Testis (tissue), 2 donors: ENCODE measurements at regions not wholly inside any gene's neighbourhood (a gene's known extent, or its start where the extent isn't known, plus 50 kb on each side); places are given as distances from the start of the nearest gene placed in this dataset.

Experiments
- DNase-seq: peaks from one replicate; pipeline ENCODE4 v3.0.0-alpha.2; 2019
- H3K27ac ChIP-seq, 2 donors: fragments of 200-600 bp; sonication (generic); one replicate each; pipeline ENCODE4 v1.5.1; 2019
- H3K27me3 ChIP-seq: fragments of 200-600 bp; sonication (generic); one replicate; pipeline ENCODE4 v1.5.1; 2019
- H3K36me3 ChIP-seq: fragments of 200-600 bp; sonication (generic); one replicate; pipeline ENCODE4 v1.5.1; 2017; ENCODE audit warnings: low read depth; ENCODE audit errors: missing control alignments
- H3K4me1 ChIP-seq: fragments of 200-600 bp; sonication (generic); one replicate; pipeline ENCODE4 v1.5.1; 2019
- H3K4me3 ChIP-seq, 2 donors: fragments of 200-600 bp; sonication (generic); one replicate each; pipeline ENCODE4 v1.5.1; 2017 to 2019
- H3K9me3 ChIP-seq: fragments of 200-600 bp; sonication (generic); one replicate; pipeline ENCODE4 v1.5.1; 2017
- POLR2A ChIP-seq: fragments of 450-650 bp; IDR thresholded peaks from one replicate; pipeline ENCODE4 v1.6.1; 2017; ENCODE audit warnings: antibody characterized with exemption, mild to moderate bottlenecking, moderate library complexity
- whole genome bisulfite sequencing, 2 donors: methylation state at CpG; one replicate each; pipeline ENCODE4 v1.1.5; 2018; 5-methylcytosine and 5-hydroxymethylcytosine counted together
- intact Hi-C: fragments of 100-400 bp; cut with DNase I; formaldehyde crosslinking; loops from one replicate; pipeline ENCODE4 v1.15.1; 2023; ENCODE audit warnings: low total_unique reads
- TF ChIP-seq, protein P1 (sequence below), 3 experiments: fragments of 450-650 bp in 2 of 3; fragments of 200-600 bp in 1 of 3; sonication (generic) in 1 of 3; IDR thresholded peaks; one replicate each; pipeline ENCODE4 v1.5.1; 2016 to 2019; ENCODE audit warnings: antibody characterized with exemption in 3 of 3, mild to moderate bottlenecking in 2 of 3, moderate library complexity in 1 of 3

DNA sequence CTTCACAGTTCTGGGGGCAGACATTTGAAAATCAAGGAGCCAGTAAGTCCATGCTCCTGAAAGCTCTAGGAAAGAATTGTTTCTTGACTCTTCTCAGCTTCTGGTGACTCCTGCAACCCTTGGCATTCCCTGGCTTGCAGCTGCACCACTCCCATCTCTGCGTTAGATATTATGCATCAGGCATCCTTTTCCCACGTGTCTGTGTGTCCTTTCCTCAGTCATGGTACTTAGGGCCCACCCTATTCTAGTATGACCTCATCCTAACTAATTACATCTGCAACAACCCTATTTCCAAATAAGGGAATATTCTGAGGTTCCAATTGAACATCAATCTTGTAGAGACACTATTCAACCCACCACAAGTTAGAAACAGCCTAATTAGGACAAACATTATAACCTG lies 931.7 kb upstream of the CHAC2 start:
- intact Hi-C loops = no loop called here
- Histone ChIP-seq H3K9me3 (no peaks in the 10 kb centered on the region), H3K36me3 (no peaks in the 10 kb centered on the region), H3K27ac (no peak overlapping the region), H3K27me3 (no peaks in the 10 kb centered on the region), H3K4me3 (no peak overlapping the region), H3K4me1 (no peaks in the 10 kb centered on the region)
- DNase-seq = no peak
- TF ChIP-seq POLR2A = no peak
- TF ChIP-seq, protein P1, sequence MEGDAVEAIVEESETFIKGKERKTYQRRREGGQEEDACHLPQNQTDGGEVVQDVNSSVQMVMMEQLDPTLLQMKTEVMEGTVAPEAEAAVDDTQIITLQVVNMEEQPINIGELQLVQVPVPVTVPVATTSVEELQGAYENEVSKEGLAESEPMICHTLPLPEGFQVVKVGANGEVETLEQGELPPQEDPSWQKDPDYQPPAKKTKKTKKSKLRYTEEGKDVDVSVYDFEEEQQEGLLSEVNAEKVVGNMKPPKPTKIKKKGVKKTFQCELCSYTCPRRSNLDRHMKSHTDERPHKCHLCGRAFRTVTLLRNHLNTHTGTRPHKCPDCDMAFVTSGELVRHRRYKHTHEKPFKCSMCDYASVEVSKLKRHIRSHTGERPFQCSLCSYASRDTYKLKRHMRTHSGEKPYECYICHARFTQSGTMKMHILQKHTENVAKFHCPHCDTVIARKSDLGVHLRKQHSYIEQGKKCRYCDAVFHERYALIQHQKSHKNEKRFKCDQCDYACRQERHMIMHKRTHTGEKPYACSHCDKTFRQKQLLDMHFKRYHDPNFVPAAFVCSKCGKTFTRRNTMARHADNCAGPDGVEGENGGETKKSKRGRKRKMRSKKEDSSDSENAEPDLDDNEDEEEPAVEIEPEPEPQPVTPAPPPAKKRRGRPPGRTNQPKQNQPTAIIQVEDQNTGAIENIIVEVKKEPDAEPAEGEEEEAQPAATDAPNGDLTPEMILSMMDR (IDR thresholded peaks at IDR 0.05) = no peak
- WGBS, 2 donors = 82 to 85% methylated on average over 2 of the region's 2 CpGs

DNA sequence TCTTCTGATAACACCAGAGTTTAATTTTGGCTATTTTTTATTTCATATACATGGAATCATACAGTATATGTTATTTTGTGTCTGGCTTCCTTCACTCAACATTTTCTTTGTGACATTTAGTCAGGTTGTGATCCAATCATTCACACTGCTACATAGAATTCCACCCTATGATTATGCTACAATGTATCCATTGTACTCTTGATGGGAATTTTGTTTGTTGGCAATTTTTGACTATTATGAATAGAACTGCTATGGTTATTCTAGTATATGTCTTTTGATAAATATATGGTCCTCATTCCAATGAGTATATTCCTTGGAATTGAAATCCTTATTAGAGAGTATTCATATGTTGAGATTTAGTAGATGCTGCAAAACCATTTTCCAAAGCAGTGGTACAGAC lies 936.4 kb upstream of the CHAC2 start:
- Histone ChIP-seq H3K36me3 (no peaks in the 10 kb centered on the region), H3K27ac (no peak overlapping the region), H3K27me3 (no peaks in the 10 kb centered on the region), H3K4me3 (no peak overlapping the region), H3K4me1 (no peaks in the 10 kb centered on the region), H3K9me3 (no peaks in the 10 kb centered on the region)
- no peak for DNase-seq
- intact Hi-C loops = no loop called here
- TF ChIP-seq, protein P1 (IDR thresholded peaks at IDR 0.05) = no peak
- no peak for TF ChIP-seq POLR2A

GRCh38 chr2:52828112-52828511 lies 939.5 kb upstream of the CHAC2 start:
- Histone ChIP-seq H3K9me3 (no peaks in the 10 kb centered on the region), H3K27me3 (no peaks in the 10 kb centered on the region), H3K4me1 (no peaks in the 10 kb centered on the region), H3K4me3 (no peak overlapping the region), H3K27ac (no peak overlapping the region), H3K36me3 (no peaks in the 10 kb centered on the region)
- intact Hi-C loops = no loop called here
- TF ChIP-seq, protein P1 (IDR thresholded peaks at IDR 0.05) = no peak
- TF ChIP-seq POLR2A = no peak
- WGBS, 2 donors = 87 to 91% methylated on average over 1 of the region's 1 CpG
- no peak for DNase-seq

DNA sequence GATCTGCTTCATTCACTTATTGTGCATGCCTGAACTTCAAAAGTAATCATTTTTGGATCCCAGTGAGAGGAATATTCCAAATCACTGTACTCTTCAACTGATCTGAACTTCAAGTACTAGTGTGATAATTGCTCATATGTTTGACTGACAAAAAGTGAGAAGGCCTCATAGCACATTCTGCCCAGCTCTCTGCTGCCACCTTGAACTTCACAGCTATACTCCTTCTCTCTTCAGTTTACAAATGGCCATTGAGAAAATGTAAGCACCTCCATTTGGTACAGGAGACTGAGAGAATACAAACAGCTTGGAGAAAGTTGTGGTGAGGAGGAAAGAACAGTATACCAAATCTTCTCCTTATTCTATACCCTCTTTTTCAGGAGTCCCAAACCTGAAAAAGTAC lies 946.0 kb upstream of the CHAC2 start:
- intact Hi-C loops = no loop called here
- Histone ChIP-seq H3K27ac (no peak overlapping the region), H3K36me3 (no peaks in the 10 kb centered on the region), H3K4me1 (no peaks in the 10 kb centered on the region), H3K9me3 (no peaks in the 10 kb centered on the region), H3K27me3 (no peaks in the 10 kb centered on the region), H3K4me3 (no peak overlapping the region)
- TF ChIP-seq, protein P1 (IDR thresholded peaks at IDR 0.05) = no peak
- TF ChIP-seq POLR2A = no peak
- no peak for DNase-seq

GRCh38 chr2:52818958-52819357 lies 948.6 kb upstream of the CHAC2 start:
- H3K9me3 ChIP-seq = no peaks in the 10 kb centered on the region
- intact Hi-C loops = no loop called here
- no peaks in the 10 kb centered on the region for H3K36me3 ChIP-seq
- no peak for DNase-seq
- no peaks in the 10 kb centered on the region for H3K4me1 ChIP-seq
- no peak for TF ChIP-seq POLR2A
- TF ChIP-seq, protein P1 (IDR thresholded peaks at IDR 0.05) = no peak
- no peaks in the 10 kb centered on the region for H3K27me3 ChIP-seq
- no peak overlapping the region for H3K4me3 ChIP-seq
- H3K27ac ChIP-seq = no peak overlapping the region
